ENCODE measurements at regions not wholly inside any gene's neighbourhood (a gene's known extent, or its start where the extent isn't known, plus 50 kb on each side); places are given as distances from the start of the nearest gene placed in this dataset.

- TF ChIP-seq, protein P1, sequence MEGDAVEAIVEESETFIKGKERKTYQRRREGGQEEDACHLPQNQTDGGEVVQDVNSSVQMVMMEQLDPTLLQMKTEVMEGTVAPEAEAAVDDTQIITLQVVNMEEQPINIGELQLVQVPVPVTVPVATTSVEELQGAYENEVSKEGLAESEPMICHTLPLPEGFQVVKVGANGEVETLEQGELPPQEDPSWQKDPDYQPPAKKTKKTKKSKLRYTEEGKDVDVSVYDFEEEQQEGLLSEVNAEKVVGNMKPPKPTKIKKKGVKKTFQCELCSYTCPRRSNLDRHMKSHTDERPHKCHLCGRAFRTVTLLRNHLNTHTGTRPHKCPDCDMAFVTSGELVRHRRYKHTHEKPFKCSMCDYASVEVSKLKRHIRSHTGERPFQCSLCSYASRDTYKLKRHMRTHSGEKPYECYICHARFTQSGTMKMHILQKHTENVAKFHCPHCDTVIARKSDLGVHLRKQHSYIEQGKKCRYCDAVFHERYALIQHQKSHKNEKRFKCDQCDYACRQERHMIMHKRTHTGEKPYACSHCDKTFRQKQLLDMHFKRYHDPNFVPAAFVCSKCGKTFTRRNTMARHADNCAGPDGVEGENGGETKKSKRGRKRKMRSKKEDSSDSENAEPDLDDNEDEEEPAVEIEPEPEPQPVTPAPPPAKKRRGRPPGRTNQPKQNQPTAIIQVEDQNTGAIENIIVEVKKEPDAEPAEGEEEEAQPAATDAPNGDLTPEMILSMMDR (IDR thresholded peaks at IDR 0.05) = no peak
- no peak for TF ChIP-seq POLR2A (IDR thresholded peaks at IDR 0.05)
Measured at GRCh38 chr16:6961704-6962103, 370.9 kb upstream of the RBFOX1 start.
